ENCODE measurements at regions not wholly inside any gene's neighbourhood (a gene's known extent, or its start where the extent isn't known, plus 50 kb on each side); places are given as distances from the start of the nearest gene placed in this dataset.
"Not testable (repeated sequence)": the region's sequence is repeated elsewhere in the genome, so short reads cannot be mapped to it uniquely, and the experiment has no call there.

DNA sequence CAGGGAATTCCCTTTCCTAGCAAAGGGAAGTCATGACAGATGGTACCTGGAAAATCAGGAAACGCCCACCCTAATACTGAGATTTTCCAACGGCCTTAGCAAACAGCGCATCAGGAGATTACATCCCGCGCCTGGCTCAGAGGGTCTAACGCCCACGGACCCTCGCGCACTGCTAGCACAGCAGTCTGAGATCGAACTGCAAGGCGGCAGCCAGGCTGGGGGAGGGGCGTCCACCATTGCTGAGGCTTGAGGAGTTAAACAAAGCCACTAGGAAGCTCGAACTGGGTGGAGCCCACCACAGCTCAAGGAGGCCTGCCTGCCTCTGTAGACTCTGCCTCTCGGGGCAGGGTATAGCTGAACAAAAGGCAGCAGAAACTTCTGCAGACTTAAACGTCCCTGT lies 507.7 kb downstream of the ZIC3 start:
- TF ChIP-seq, protein P1, sequence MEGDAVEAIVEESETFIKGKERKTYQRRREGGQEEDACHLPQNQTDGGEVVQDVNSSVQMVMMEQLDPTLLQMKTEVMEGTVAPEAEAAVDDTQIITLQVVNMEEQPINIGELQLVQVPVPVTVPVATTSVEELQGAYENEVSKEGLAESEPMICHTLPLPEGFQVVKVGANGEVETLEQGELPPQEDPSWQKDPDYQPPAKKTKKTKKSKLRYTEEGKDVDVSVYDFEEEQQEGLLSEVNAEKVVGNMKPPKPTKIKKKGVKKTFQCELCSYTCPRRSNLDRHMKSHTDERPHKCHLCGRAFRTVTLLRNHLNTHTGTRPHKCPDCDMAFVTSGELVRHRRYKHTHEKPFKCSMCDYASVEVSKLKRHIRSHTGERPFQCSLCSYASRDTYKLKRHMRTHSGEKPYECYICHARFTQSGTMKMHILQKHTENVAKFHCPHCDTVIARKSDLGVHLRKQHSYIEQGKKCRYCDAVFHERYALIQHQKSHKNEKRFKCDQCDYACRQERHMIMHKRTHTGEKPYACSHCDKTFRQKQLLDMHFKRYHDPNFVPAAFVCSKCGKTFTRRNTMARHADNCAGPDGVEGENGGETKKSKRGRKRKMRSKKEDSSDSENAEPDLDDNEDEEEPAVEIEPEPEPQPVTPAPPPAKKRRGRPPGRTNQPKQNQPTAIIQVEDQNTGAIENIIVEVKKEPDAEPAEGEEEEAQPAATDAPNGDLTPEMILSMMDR (IDR thresholded peaks at IDR 0.05; ENCODE audit: insufficient read depth, low read length, poor library complexity, severe bottlenecking) = no peak
- H3K9me2 ChIP-seq (replicated peaks; ENCODE audit: insufficient read depth, low read length) = no peaks in the 10 kb centered on the region
- H3K27ac ChIP-seq (ENCODE audit: low read depth, low read length) = no peak overlapping the region
- no peak overlapping the region for H3K4me2 ChIP-seq (ENCODE audit: low read depth, low read length, poor library complexity, severe bottlenecking)
- H4K20me1 ChIP-seq (ENCODE audit: low read depth, low read length) = no peaks in the 10 kb centered on the region
- no peaks in the 10 kb centered on the region for H3K36me3 ChIP-seq (ENCODE audit: low read length)
- H3K4me3 ChIP-seq (ENCODE audit: insufficient read depth, low read length, poor library complexity, severe bottlenecking) = no peak overlapping the region
- H3K79me2 ChIP-seq (ENCODE audit: insufficient read depth, low read length) = no peaks in the 10 kb centered on the region
- H3K9me3 ChIP-seq (ENCODE audit: insufficient read depth, low read length) = no peaks in the 10 kb centered on the region
- H3F3A ChIP-seq (ENCODE audit: insufficient read depth) = no peaks in the 10 kb centered on the region
- no peak overlapping the region for H3K9ac ChIP-seq (ENCODE audit: low read length)
- no peaks in the 10 kb centered on the region for H3K27me3 ChIP-seq (ENCODE audit: low read length)
- no peak overlapping the region for H2AFZ ChIP-seq (ENCODE audit: low read depth, low read length, severe bottlenecking)

DNA sequence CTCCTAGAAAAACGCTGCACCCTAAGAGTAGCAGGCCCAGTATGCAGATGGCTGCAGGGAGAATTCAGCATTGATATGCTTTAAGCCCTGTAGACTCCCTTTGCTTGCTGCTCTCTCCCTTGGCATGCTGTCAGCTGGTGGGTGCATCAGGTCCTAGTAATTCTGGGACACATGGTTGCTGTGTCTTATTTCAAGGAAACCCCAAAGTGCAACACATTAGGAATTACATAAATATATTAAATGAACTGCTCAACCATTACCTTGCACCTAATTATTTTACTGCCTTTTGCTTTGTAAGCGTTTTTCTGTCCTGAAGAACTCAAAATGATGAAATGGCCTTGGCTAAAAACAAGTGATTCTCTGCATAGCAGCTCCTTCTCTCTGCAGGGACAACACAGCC lies 516.3 kb downstream of the ZIC3 start:
- Histone ChIP-seq H3K4me3 (ENCODE audit: insufficient read depth, low read length, poor library complexity, severe bottlenecking) (no peak overlapping the region), H3K9ac (ENCODE audit: low read length) (no peak overlapping the region), H3K27me3 (ENCODE audit: low read length) (no peaks in the 10 kb centered on the region), H3K9me3 (ENCODE audit: insufficient read depth, low read length) (no peaks in the 10 kb centered on the region), H3K4me2 (ENCODE audit: low read depth, low read length, poor library complexity, severe bottlenecking) (no peak overlapping the region), H3K36me3 (ENCODE audit: low read length) (no peaks in the 10 kb centered on the region), H4K20me1 (ENCODE audit: low read depth, low read length) (no peaks in the 10 kb centered on the region), H3K27ac (ENCODE audit: low read depth, low read length) (no peak overlapping the region), H3F3A (ENCODE audit: insufficient read depth) (no peaks in the 10 kb centered on the region), H3K79me2 (ENCODE audit: insufficient read depth, low read length) (no peaks in the 10 kb centered on the region), H3K9me2 (replicated peaks; ENCODE audit: insufficient read depth, low read length) (no peaks in the 10 kb centered on the region), H2AFZ (ENCODE audit: low read depth, low read length, severe bottlenecking) (no peak overlapping the region)
- TF ChIP-seq, protein P1 (IDR thresholded peaks at IDR 0.05; ENCODE audit: insufficient read depth, low read length, poor library complexity, severe bottlenecking) = no peak

GRCh38 chrX:138082896-138083295 lies 517.0 kb downstream of the ZIC3 start:
- no peak overlapping the region for H3K9ac ChIP-seq (ENCODE audit: low read length)
- no peak overlapping the region for H3K27ac ChIP-seq (ENCODE audit: low read depth, low read length)
- no peaks in the 10 kb centered on the region for H3K36me3 ChIP-seq (ENCODE audit: low read length)
- no peaks in the 10 kb centered on the region for H4K20me1 ChIP-seq (ENCODE audit: low read depth, low read length)
- H3K9me2 ChIP-seq (replicated peaks; ENCODE audit: insufficient read depth, low read length) = no peaks in the 10 kb centered on the region
- H3K79me2 ChIP-seq (ENCODE audit: insufficient read depth, low read length) = no peaks in the 10 kb centered on the region
- TF ChIP-seq, protein P1 (IDR thresholded peaks at IDR 0.05; ENCODE audit: insufficient read depth, low read length, poor library complexity, severe bottlenecking) = no peak
- no peaks in the 10 kb centered on the region for H3K27me3 ChIP-seq (ENCODE audit: low read length)
- no peak overlapping the region for H2AFZ ChIP-seq (ENCODE audit: low read depth, low read length, severe bottlenecking)
- no peak overlapping the region for H3K4me2 ChIP-seq (ENCODE audit: low read depth, low read length, poor library complexity, severe bottlenecking)
- no peaks in the 10 kb centered on the region for H3K9me3 ChIP-seq (ENCODE audit: insufficient read depth, low read length)
- no peak overlapping the region for H3K4me3 ChIP-seq (ENCODE audit: insufficient read depth, low read length, poor library complexity, severe bottlenecking)
- no peaks in the 10 kb centered on the region for H3F3A ChIP-seq (ENCODE audit: insufficient read depth)

DNA sequence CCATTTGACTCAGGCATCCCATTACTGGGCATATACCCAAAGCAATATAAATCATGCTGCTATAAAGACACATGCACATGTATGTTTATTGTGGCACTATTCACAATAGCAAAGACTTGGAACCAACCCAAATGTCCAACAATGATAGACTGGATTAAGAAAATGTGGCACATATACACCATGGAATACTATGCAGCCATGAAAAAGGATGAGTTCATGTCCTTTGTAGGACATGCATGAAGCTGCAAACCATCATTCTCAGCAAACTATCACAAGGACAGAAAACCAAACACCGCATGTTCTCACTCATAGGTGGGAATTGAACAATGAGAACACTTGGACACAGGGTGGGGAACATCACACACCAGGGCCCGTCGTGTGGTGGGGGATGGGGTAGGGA lies 545.0 kb downstream of the ZIC3 start:
- H4K20me1 ChIP-seq (ENCODE audit: low read depth, low read length); H3K79me2 ChIP-seq (ENCODE audit: insufficient read depth, low read length); H3K27me3 ChIP-seq (ENCODE audit: low read length); H3K27ac ChIP-seq (ENCODE audit: low read depth, low read length); H3K4me3 ChIP-seq (ENCODE audit: insufficient read depth, low read length, poor library complexity, severe bottlenecking); H3K4me2 ChIP-seq (ENCODE audit: low read depth, low read length, poor library complexity, severe bottlenecking); H3K36me3 ChIP-seq (ENCODE audit: low read length); H3K9ac ChIP-seq (ENCODE audit: low read length); H3K9me2 ChIP-seq (replicated peaks; ENCODE audit: insufficient read depth, low read length); H2AFZ ChIP-seq (ENCODE audit: low read depth, low read length, severe bottlenecking); H3F3A ChIP-seq (ENCODE audit: insufficient read depth); H3K9me3 ChIP-seq (ENCODE audit: insufficient read depth, low read length): not testable (repeated sequence)
